Osteoblast (primary cell): ENCODE measurements at regions not wholly inside any gene's neighbourhood (a gene's known extent, or its start where the extent isn't known, plus 50 kb on each side); places are given as distances from the start of the nearest gene placed in this dataset.
"Not testable (repeated sequence)": the region's sequence is repeated elsewhere in the genome, so short reads cannot be mapped to it uniquely, and the experiment has no call there.

ENCODE experiments used
- DNase-seq: peaks from one replicate; pipeline ENCODE4 v3.0.0; 2011; ENCODE audit warnings: low spot score, mixed read lengths; ENCODE audit not compliant: insufficient read length; ENCODE audit errors: missing footprints
- H2AFZ ChIP-seq: 2 replicates; pipeline ENCODE4 v1.6.0; 2011; ENCODE audit warnings: mild to moderate bottlenecking, low read length
- H3K27ac ChIP-seq: 2 replicates; pipeline ENCODE4 v1.5.1; 2011; ENCODE audit warnings: mild to moderate bottlenecking, low read depth, low read length, moderate library complexity
- H3K27me3 ChIP-seq: 2 replicates; pipeline ENCODE4 v1.6.0; 2012; ENCODE audit warnings: mild to moderate bottlenecking, control low read depth, inconsistent platforms, low read length, moderate library complexity; ENCODE audit not compliant: insufficient read depth
- H3K36me3 ChIP-seq: 2 replicates; pipeline ENCODE4 v1.5.1; 2011; ENCODE audit warnings: mild to moderate bottlenecking, low read length, control low read depth, moderate library complexity; ENCODE audit not compliant: insufficient read depth
- H3K4me1 ChIP-seq: 2 replicates; pipeline ENCODE4 v1.5.1; 2011; ENCODE audit warnings: mild to moderate bottlenecking, low read length, control low read depth, moderate library complexity; ENCODE audit not compliant: insufficient read depth
- H3K4me2 ChIP-seq: 2 replicates; pipeline ENCODE4 v1.6.0; 2011; ENCODE audit warnings: mild to moderate bottlenecking, low read length; ENCODE audit not compliant: insufficient read depth
- H3K4me3 ChIP-seq: fragments of 200-600 bp; sonication (generic); 3 replicates; pipeline ENCODE4 v1.5.1; 2012; ENCODE audit warnings: mild to moderate bottlenecking, low read length, inconsistent platforms; ENCODE audit not compliant: insufficient read depth
- H3K79me2 ChIP-seq: 2 replicates; pipeline ENCODE4 v1.6.0; 2012; ENCODE audit warnings: mild to moderate bottlenecking, low read length, control low read depth, inconsistent platforms; ENCODE audit not compliant: insufficient read depth
- H3K9me3 ChIP-seq: 2 replicates; pipeline ENCODE4 v1.5.1; 2011; ENCODE audit warnings: low read depth, low read length, control low read depth
- H4K20me1 ChIP-seq: 2 replicates; pipeline ENCODE4 v1.6.0; 2012; ENCODE audit warnings: mild to moderate bottlenecking, low read length, control low read depth; ENCODE audit not compliant: insufficient read depth
- CTCF ChIP-seq: IDR thresholded peaks from 2 replicates; pipeline ENCODE4 v1.5.1; 2011; ENCODE audit warnings: mild to moderate bottlenecking, low read depth, low read length, moderate library complexity; ENCODE audit errors: extremely low read depth

GRCh38 chr6:80489911-80490635 is 383.6 kb downstream of the BCKDHB start:
- TF ChIP-seq CTCF, result no peak
- Histone ChIP-seq H3K9me3 (no peaks in the 10 kb centered on the region), H3K36me3 (no peaks in the 10 kb centered on the region), H4K20me1 (no peaks in the 10 kb centered on the region), H3K4me2 (no peak overlapping the region), H3K27ac (no peak overlapping the region), H3K4me3 (no peak overlapping the region), H3K27me3 (no peaks in the 10 kb centered on the region), H3K4me1 (no peaks in the 10 kb centered on the region), H2AFZ (no peak overlapping the region), H3K79me2 (no peaks in the 10 kb centered on the region)
- no peak for DNase-seq

- Histone ChIP-seq H3K9me3 (no peaks in the 10 kb centered on the region), H3K4me1 (no peaks in the 10 kb centered on the region), H3K79me2 (no peaks in the 10 kb centered on the region), H3K27ac (no peak overlapping the region), H2AFZ (no peak overlapping the region), H4K20me1 (no peaks in the 10 kb centered on the region), H3K36me3 (no peaks in the 10 kb centered on the region), H3K4me2 (no peak overlapping the region), H3K27me3 (no peaks in the 10 kb centered on the region), H3K4me3 (no peak overlapping the region)
- TF ChIP-seq CTCF, result no peak
- no peak for DNase-seq
Observed at GRCh38 chr6:80488190-80488589, 381.7 kb downstream of the BCKDHB start.

GRCh38 chr6:80485494-80485893 is 379.0 kb downstream of the BCKDHB start:
- not testable (repeated sequence) for H4K20me1 ChIP-seq, H3K27ac ChIP-seq, H3K79me2 ChIP-seq, DNase-seq, H3K4me2 ChIP-seq, H2AFZ ChIP-seq, H3K36me3 ChIP-seq, H3K4me3 ChIP-seq, H3K4me1 ChIP-seq, H3K27me3 ChIP-seq, H3K9me3 ChIP-seq

GRCh38 chr6:80482056-80482455 is 375.6 kb downstream of the BCKDHB start:
- no peak overlapping the region for H3K4me2 ChIP-seq
- H3K27me3 ChIP-seq, result no peaks in the 10 kb centered on the region
- H3K79me2 ChIP-seq, result no peaks in the 10 kb centered on the region
- no peak for DNase-seq
- no peaks in the 10 kb centered on the region for H3K36me3 ChIP-seq
- no peak overlapping the region for H3K27ac ChIP-seq
- H3K4me3 ChIP-seq, result no peak overlapping the region
- H3K9me3 ChIP-seq, result no peaks in the 10 kb centered on the region
- TF ChIP-seq CTCF, result no peak
- H3K4me1 ChIP-seq, result peaks cover 12% of the 10 kb centered on the region
- no peaks in the 10 kb centered on the region for H4K20me1 ChIP-seq
- H2AFZ ChIP-seq, result no peak overlapping the region
